RCC 7860 (cell line): ENCODE measurements at regions not wholly inside any gene's neighbourhood (a gene's known extent, or its start where the extent isn't known, plus 50 kb on each side); places are given as distances from the start of the nearest gene placed in this dataset.
"Not testable (repeated sequence)": the region's sequence is repeated elsewhere in the genome, so short reads cannot be mapped to it uniquely, and the experiment has no call there.

Experiments used
- DNase-seq: peaks from one replicate; pipeline ENCODE4 v3.0.0-alpha.2; 2015; ENCODE audit warnings: low spot score
- FAIRE-seq: peaks from 2 replicates; lab custom pipeline; 2012; peaks lifted over from hg19 to GRCh38; lab: Jason Lieb, UNC

DNA sequence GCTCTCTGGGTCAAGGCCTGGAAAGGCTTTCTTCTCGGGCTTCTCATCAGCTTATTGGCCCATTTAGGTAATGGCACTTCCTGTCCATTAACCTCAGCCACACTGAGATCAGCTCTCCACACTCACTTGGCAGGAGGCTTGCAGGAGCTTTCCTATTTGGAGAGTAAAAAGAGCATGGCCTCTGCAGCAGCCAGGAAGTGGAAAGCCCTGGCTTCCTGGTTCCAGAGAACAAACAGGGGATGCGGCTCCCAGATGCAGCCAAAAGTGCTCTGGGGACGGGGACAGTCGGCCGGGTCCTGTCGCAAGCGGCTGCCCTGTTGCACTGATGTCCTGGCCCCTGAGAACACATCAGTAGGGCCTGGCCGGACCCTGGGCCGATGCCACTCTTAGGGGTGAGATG, 4462.4 kb upstream of the TPTE start:
- not testable (repeated sequence) for FAIRE-seq, DNase-seq

DNA sequence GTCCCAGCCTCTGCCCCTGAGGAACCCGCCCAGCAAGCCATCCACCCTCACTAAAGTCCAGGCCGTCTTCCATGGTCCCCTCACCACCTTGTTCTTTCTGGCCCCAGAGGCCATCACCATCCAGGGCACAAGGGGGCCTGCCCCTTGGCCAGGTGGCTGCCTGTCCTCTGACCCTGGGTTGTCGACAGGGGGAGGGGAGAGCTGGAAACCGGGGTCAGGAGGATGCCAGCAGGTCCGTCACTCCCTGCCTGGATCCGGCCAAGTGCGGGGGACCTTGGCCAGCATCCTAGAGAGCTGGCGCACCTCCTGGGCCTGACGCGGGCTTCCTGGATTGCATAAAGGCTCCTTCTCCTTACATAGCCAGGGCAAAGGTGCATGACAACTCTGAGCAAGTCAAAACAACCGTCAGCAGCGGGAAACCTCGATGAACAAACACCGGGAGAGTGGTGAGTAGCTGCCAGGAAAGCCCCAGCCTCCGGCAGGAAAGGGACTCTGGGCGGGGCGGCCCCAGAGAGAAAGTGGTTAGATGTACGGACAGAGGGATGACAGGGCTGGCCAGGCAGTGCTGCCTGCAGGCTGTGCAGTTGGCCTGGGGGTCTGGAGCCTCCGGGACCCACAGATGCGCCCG, 4461.2 kb upstream of the TPTE start:
- FAIRE-seq, DNase-seq: not testable (repeated sequence)

DNA sequence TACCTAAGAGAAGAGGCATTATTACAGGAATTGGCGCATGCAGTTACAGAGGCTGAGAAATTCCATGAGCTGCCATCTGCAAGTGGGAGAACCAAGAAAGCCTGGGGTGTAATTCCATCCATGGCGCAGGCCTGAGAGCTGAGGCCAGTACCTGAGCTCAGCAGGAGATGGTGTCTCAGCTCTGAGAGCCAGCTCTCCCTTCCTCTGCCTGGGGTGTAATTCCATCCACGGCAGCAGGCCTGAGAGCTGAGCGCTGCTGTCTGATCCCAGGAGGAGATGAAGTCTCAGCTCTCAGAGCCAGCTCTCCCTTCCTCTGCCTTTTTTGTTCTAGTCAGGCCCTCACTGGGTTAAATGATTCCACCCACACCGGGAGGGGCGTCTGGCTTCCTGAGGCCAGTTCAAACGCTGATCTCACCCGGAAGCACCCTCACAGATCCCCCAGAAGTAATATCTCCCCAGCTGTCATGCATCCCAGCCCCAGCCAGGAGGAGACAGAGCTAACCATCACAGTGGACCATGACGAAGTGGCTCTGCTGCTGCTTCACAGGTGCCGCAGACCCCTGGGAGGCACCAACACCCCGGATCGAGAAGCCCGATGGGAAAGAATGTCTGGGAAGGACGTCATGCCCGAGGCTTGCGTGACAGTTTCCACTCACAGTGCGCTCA, 4454.9 kb upstream of the TPTE start:
- not testable (repeated sequence) for DNase-seq, FAIRE-seq

DNA sequence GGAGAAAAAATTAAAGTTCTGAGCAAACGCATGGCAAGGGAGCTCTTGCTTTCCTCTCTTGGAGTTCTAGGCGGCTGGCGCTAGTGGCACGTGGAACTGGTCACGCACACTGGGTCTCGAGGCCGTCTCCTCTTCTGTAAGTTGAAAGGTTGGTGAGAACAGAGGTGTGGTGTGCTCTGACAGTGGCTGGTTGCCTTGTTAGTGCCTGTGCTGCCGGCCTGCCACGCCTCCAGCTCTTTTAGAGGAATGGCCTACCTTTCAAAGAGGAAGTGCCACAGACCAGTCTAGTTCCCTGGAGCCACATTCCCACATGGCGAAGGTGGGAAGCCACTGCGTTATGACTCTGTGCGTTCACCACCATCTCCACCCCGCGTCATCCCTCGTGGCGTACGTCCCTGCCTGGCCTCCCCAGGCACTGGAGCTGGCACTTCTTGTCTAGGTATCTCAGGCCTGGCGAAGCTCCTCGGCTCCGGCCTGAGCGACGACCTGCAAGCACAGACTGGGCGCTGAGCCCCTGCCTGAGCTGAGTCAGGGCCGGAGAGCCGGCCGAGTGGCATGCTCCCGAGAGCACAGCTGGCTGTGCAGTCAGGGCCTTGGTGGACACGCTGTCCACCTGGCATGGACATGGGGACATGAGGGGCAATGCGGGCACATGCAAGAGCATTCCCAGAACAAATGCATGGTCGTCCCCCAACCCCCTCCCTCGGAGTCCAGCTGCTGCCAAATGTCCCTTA, 4453.1 kb upstream of the TPTE start:
- DNase-seq, FAIRE-seq: not testable (repeated sequence)

DNA sequence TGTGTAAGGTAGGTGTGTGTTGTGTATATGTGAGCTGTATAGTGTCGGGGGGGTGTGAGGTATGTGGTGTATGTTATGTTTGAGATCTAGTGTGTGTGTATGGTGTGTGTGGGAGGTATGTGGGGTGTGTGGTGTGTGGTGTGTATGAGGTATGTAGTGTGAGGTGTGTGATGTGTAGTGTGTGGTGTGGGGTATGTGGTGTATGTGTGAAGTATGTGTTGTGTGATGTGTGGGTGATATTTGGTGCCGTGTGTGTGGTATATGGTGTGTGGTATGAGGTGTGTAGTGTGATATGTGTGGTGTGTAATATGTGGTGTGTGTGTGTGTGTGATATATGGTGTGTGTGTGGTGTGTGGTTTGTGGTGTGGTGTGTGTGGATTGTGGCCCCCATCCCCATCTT, 4451.2 kb upstream of the TPTE start:
- DNase-seq, FAIRE-seq: not testable (repeated sequence)

GRCh38 chr21:6072691-6073090, 4448.7 kb upstream of the TPTE start:
- FAIRE-seq, DNase-seq: not testable (repeated sequence)

DNA sequence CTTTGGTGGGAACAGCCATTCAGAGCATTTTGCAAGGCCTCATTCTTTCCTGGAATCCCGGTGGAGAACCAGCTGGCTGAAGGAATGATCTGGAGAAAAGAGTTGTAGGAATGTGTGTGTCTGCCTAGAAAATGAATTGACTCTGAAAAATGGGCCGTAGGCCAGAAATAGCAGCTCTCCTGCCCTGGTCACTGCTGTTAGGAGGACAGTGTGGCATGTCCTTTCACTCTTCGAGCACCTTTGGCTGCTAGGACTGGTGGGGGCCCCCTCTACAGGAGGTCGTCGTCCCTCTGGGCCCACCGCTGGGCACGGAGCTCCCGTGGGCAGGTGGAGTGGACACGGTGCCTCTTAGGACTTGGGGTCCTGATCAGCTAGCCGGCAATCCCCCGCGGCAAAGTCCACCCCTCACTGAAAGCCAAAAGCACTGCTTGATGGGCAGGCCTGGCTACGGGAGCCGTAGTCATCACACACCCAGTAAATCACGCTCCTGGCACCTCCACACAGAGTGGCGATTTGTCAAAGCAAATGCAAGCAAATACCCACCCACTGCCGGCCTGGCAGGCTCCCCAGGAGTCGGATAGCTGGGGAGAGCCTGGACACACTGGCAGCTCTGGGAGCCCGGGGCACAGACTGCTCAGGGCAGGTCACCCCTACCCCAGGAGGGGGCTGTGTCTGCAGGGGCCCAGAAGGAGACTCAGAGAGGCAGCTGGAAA, 4447.2 kb upstream of the TPTE start:
- not testable (repeated sequence) for DNase-seq, FAIRE-seq

GRCh38 chr21:6074935-6075334, 4446.4 kb upstream of the TPTE start:
- FAIRE-seq, DNase-seq: not testable (repeated sequence)

- not testable (repeated sequence) for FAIRE-seq, DNase-seq
Observed at GRCh38 chr21:6075627-6076208, 4445.7 kb upstream of the TPTE start.

- not testable (repeated sequence) for FAIRE-seq, DNase-seq
Observed at GRCh38 chr21:6077358-6077757, 4444.0 kb upstream of the TPTE start.

DNA sequence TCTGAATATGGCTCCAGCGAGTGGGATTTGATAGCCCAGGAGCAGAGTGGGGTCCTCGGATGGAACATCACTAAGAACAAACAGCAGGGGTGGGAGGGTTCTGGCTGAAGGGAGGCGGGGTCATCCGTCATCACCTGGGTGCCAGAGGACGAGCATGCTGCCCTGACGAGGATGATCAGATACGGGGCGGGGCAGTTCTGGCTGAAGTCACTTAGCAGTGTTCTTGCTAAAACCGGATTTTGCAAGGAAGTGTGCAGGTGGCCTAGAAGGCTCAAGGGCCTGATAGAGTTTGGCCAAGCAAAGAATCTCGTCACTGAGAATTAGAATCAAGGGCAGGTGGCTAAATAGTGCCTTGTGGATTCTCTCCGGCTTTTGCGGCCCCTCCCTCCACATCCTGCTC, 4442.5 kb upstream of the TPTE start:
- DNase-seq, FAIRE-seq: not testable (repeated sequence)

DNA sequence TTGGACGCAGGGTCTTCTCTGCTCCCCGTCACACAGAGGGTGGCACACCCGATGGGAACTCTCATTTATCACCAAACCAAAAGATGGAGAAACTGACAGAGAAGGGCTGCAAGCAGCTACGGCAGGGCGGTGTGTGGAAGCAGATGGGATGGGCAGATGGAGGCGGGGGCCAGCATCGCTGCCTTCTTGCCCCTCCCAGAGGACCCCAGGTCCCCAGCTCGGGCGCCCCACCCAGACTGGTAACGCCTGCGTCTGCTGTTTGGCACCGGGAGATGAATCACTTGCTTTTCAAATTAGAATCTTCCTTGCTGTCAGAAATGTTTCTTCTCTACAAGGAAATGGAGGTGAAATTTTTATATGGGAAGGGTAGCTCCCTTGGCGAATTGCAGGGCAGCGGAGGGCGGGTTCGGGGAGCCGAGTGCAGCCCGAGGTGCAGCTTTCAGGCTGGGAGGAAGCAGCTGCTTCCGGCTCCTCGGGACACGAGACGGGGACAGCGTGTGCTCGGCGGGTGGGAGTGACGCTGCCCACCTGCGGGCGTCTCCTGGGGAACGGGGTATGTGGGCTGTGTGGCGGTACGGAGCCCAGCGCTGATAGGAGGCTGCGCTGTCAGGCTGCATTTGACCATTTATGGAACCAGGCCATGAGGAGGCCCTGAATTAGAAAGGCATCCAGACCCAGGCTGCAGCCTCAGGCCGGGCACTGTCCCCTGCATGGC, 4440.3 kb upstream of the TPTE start:
- not testable (repeated sequence) for DNase-seq, FAIRE-seq

DNA sequence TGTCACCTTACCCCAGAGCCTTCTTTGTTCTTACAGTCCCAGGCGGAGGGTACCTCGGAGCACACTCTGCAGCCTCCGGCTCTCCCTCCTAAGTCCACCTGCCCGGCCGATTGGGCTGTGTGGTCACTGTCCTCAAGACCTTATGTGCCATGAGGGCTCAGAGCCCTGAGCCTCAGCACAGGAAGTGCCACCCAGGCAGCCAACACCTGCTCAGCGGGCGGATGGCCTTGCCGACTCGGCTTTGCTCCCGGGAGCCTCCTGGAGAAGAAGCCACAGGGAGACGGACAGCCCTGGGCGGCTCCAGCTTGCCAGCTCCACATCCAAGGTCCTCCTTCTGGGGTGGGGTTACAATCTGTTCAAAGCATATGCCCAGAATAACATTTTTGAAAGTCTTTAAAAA, 4439.2 kb upstream of the TPTE start:
- not testable (repeated sequence) for FAIRE-seq, DNase-seq

- FAIRE-seq, result not testable (repeated sequence)
Observed at GRCh38 chr21:6083574-6084120, 4437.7 kb upstream of the TPTE start.

DNA sequence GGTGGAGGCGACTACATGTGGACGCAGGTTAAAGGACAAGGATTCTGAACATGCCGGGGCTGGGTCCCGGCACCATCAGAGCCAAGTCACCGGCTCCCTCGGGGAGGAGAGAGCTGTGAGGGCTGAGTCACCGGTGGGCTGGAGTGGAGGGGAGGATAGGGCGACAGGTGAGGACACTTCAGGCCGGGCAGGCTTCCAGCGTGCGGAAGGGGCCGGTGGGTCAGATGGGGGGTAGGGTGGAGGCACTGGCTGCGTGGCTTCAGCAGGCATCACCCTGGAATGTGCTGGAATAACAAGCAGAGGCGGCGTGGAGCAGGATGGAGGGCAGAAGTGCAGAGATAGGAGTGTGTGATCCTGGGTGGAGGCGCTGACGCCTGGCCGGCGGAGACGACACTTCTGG, 4435.3 kb upstream of the TPTE start:
- not testable (repeated sequence) for DNase-seq, FAIRE-seq

More at GRCh38 chr21:6083574-6084120, 4437.7 kb upstream of the TPTE start:
- not testable (repeated sequence) for DNase-seq

DNA sequence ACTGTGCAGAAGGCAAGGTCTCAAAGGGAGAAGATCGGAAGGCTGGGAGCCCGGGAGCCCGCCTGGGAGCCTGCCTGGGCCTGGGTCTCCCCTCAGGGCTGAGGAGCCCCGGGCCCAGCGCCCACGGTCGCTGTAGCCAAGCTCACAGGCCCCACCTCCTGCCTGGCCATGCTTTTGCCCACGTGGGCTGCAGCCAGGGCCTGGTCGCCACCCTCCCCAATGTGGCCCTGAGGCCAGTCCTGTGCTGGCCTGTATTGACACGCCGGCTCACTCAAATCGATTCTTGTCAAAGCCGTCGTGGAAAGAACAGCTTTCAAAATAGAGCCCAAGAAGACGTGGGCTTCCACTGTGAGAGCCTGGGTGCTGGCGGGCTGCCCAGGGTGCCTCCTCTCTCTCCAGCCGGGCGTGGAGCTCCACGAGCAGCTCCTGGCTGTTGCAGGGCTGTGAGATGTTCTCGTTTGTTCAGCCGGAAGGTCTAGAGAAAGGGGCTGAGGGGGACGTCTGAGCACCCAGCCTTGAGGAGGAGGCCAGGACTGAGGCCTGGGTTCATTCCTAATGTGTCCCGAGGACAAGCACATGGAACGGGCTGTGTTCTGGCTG, 4433.7 kb upstream of the TPTE start:
- not testable (repeated sequence) for FAIRE-seq, DNase-seq

- FAIRE-seq, DNase-seq: not testable (repeated sequence)
Observed at GRCh38 chr21:6090286-6090908, 4431.0 kb upstream of the TPTE start.

DNA sequence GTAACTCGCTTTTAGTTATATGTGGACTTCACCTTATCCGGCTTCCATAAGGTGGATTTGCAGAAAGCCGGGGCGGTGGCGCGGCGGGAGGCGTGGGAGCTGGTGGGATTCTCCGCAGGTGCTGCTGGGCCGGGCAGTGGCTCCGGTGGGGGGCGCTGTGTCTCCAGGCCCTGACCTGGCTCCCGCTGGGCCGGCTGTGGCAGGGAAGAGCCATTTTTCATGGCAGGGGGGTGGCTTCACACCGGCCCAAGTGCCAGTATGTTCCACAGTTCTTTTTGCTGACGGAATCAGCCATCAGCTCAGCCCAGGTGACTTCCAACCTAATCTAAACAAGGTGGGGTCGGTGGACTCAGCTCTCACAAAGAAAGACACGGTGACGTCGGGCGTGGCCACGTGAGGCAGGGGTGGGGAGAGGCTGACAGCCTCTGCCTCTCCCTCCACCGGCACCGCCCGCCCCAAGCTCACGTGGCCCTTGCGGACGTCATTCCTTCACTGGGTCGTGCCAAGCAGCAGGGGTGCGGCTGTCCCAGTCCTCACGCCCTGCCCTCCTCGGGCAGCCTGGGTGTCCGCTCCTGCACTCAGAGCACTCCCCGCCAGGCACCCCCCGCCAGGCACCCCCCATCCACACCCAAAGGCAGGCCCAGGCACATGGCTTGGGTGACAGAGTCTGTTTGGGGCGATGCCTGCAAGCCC, 4429.9 kb upstream of the TPTE start:
- DNase-seq, FAIRE-seq: not testable (repeated sequence)
